HL-60 (cell line): ENCODE measurements at regions not wholly inside any gene's neighbourhood (a gene's known extent, or its start where the extent isn't known, plus 50 kb on each side); places are given as distances from the start of the nearest gene placed in this dataset.

Source experiments
- DNase-seq, 2 experiments: peaks; one replicate each; pipeline ENCODE4 v3.0.0-alpha.2; 2010 to 2020; ENCODE audit warnings: low read depth in 1 of 2, low spot score in 1 of 2
- H3K27ac ChIP-seq: fragments of 250-450 bp; sonication (Bioruptor Pico); replicated peaks from 2 replicates; pipeline ENCODE4 v1.5.1; 2020; ENCODE audit warnings: mild to moderate bottlenecking, moderate library complexity
- H3K27me3 ChIP-seq: fragments of 250-450 bp; sonication (Bioruptor Pico); 2 replicates; pipeline ENCODE4 v1.5.1; 2021; ENCODE audit warnings: mild to moderate bottlenecking, moderate library complexity; ENCODE audit not compliant: insufficient read depth, poor library complexity, severe bottlenecking
- H3K4me3 ChIP-seq: replicated peaks from 2 replicates; pipeline ENCODE4 v1.5.1; 2011; ENCODE audit warnings: mild to moderate bottlenecking, control low read depth, low read length; ENCODE audit not compliant: insufficient read depth
- GABPA ChIP-seq: IDR thresholded peaks from 2 replicates; pipeline ENCODE4 v1.6.1; 2012; ENCODE audit warnings: low read depth
- POLR2AphosphoS5 ChIP-seq: IDR thresholded peaks from 2 replicates; pipeline ENCODE4 v1.6.1; 2012; ENCODE audit warnings: low read depth
- SPI1 ChIP-seq: IDR thresholded peaks from 2 replicates; pipeline ENCODE4 v1.6.1; 2012; ENCODE audit warnings: low read depth, mild to moderate bottlenecking, borderline replicate concordance
- TF ChIP-seq, protein P1 (sequence below): IDR thresholded peaks from 2 replicates; pipeline ENCODE4 v1.6.1; 2012; ENCODE audit warnings: low read depth; ENCODE audit not compliant: insufficient replicate concordance
- TF ChIP-seq, protein P2 (sequence below): IDR thresholded peaks from one replicate; pipeline ENCODE4 v1.5.1; 2011; ENCODE audit warnings: low read length, control low read depth, inconsistent platforms; ENCODE audit not compliant: insufficient read depth

DNA sequence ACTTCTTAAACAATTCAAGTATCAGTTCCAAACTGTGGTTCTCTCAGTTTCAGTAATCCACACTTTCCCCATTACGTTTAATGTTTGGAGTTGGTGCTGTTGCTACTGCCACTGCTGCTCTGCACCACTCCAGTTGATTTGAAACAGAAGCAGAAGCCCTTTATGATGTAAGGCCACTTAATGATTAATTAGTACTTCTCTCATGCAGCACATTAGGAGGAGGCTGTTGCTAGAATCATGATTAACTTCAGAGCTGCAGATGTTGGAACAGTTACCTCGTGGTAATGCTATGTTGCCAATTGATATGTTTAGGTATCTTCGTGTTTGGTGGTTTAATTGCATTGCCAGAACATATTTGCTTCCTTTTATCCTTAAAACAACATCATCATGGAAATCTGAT lies 986.2 kb upstream of the CITED2 start:
- H3K27ac ChIP-seq: no peak overlapping the region
- DNase-seq: no peak
- TF ChIP-seq GABPA (no peak), SPI1 (no peak)
- no peak overlapping the region for H3K4me3 ChIP-seq
- no peaks in the 10 kb centered on the region for H3K27me3 ChIP-seq

DNA sequence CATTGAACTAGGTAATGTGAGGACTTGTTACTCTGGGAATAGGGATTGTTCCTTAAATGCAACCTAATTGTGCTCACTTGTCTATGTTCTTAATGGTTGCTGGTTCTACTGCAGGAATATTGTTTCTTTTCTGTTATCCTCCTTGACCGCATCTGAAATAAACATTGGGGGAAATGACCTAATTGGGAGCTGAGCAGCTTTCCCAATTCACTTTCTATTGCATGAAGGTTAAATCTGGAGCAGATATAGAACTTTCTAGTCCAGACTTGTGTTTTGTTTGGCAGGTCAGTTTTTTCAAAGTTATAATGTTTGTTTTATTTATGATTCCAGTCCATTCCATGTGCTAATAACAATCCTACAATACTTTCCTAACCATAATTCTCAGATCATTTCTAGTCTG lies 981.0 kb upstream of the CITED2 start:
- Histone ChIP-seq H3K27me3 (no peaks in the 10 kb centered on the region), H3K4me3 (no peak overlapping the region), H3K27ac (no peak overlapping the region)
- DNase-seq: no peak
- no peak for TF ChIP-seq SPI1
- TF ChIP-seq, protein P1, sequence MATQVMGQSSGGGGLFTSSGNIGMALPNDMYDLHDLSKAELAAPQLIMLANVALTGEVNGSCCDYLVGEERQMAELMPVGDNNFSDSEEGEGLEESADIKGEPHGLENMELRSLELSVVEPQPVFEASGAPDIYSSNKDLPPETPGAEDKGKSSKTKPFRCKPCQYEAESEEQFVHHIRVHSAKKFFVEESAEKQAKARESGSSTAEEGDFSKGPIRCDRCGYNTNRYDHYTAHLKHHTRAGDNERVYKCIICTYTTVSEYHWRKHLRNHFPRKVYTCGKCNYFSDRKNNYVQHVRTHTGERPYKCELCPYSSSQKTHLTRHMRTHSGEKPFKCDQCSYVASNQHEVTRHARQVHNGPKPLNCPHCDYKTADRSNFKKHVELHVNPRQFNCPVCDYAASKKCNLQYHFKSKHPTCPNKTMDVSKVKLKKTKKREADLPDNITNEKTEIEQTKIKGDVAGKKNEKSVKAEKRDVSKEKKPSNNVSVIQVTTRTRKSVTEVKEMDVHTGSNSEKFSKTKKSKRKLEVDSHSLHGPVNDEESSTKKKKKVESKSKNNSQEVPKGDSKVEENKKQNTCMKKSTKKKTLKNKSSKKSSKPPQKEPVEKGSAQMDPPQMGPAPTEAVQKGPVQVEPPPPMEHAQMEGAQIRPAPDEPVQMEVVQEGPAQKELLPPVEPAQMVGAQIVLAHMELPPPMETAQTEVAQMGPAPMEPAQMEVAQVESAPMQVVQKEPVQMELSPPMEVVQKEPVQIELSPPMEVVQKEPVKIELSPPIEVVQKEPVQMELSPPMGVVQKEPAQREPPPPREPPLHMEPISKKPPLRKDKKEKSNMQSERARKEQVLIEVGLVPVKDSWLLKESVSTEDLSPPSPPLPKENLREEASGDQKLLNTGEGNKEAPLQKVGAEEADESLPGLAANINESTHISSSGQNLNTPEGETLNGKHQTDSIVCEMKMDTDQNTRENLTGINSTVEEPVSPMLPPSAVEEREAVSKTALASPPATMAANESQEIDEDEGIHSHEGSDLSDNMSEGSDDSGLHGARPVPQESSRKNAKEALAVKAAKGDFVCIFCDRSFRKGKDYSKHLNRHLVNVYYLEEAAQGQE: no peak
- no peak for TF ChIP-seq GABPA
- TF ChIP-seq POLR2AphosphoS5: no peak
- TF ChIP-seq, protein P2, sequence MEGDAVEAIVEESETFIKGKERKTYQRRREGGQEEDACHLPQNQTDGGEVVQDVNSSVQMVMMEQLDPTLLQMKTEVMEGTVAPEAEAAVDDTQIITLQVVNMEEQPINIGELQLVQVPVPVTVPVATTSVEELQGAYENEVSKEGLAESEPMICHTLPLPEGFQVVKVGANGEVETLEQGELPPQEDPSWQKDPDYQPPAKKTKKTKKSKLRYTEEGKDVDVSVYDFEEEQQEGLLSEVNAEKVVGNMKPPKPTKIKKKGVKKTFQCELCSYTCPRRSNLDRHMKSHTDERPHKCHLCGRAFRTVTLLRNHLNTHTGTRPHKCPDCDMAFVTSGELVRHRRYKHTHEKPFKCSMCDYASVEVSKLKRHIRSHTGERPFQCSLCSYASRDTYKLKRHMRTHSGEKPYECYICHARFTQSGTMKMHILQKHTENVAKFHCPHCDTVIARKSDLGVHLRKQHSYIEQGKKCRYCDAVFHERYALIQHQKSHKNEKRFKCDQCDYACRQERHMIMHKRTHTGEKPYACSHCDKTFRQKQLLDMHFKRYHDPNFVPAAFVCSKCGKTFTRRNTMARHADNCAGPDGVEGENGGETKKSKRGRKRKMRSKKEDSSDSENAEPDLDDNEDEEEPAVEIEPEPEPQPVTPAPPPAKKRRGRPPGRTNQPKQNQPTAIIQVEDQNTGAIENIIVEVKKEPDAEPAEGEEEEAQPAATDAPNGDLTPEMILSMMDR: no peak

DNA sequence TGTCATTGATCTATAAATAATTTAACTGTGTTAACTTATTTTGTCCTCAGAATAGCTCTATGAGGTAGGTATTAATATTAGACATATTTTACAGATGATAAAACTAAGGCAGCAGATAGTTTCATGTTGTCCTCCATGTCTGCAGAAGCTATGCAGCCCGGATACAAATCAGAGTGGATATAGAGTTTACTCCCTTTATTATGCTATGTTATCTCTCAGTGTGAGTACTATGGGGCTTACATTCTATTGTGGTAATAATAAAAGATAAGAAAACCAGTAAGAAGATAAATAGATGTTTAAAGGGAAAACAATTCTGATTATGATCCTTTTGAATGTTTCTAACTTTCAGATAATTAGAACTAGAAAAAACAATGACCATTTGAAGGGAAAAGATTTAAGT lies 979.8 kb upstream of the CITED2 start:
- no peaks in the 10 kb centered on the region for H3K27me3 ChIP-seq
- H3K27ac ChIP-seq: no peak overlapping the region
- no peak overlapping the region for H3K4me3 ChIP-seq
- no peak for DNase-seq
- TF ChIP-seq SPI1 (no peak), POLR2AphosphoS5 (no peak), GABPA (no peak)
- TF ChIP-seq, protein P2: no peak
- TF ChIP-seq, protein P1: no peak

DNA sequence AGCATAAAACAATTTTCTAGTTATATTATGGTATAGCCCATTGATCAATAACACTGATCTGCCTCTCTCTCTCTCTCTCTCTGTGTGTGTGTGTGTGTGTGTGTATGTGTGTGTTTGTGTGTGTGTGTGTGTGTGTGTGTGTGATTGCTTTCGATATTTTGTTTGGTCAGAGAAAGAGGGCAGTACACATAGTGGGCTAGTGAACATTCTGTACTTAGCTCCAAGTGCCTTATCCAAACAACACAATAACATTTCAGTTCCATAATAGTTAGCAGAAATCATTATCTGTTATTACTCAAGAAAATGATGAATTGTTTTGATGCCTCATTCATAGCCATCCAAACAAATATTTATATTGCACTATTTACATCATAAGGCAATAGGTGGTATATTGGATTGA lies 979.1 kb upstream of the CITED2 start:
- no peak for DNase-seq
- H3K4me3 ChIP-seq: no peak overlapping the region
- H3K27ac ChIP-seq: no peak overlapping the region
- no peaks in the 10 kb centered on the region for H3K27me3 ChIP-seq
- TF ChIP-seq, protein P1: no peak
- TF ChIP-seq, protein P2: no peak
- TF ChIP-seq POLR2AphosphoS5 (no peak), GABPA (no peak), SPI1 (no peak)
